ENCODE measurements at regions not wholly inside any gene's neighbourhood (a gene's known extent, or its start where the extent isn't known, plus 50 kb on each side); places are given as distances from the start of the nearest gene placed in this dataset.

- no peaks in the 10 kb centered on the region for H3K79me2 ChIP-seq (ENCODE audit: low read length)
- H3K4me2 ChIP-seq (ENCODE audit: low read length): no peak overlapping the region
- no peaks in the 10 kb centered on the region for H4K20me1 ChIP-seq (ENCODE audit: insufficient read depth, low read length)
- no peaks in the 10 kb centered on the region for H3K36me3 ChIP-seq (replicated peaks; ENCODE audit: low read depth, low read length)
- H2AFZ ChIP-seq (ENCODE audit: low read depth, low read length): no peak overlapping the region
- no peaks in the 10 kb centered on the region for H3K9me3 ChIP-seq (ENCODE audit: insufficient read depth, low read length)
- no peak overlapping the region for H3K27ac ChIP-seq (ENCODE audit: low read length)
- H3K9ac ChIP-seq (ENCODE audit: low read length): no peak overlapping the region
- TF ChIP-seq CTCF (IDR thresholded peaks at IDR 0.05; ENCODE audit: low read depth, low read length) (no peak), EZH2phosphoT487 (IDR thresholded peaks at IDR 0.05; ENCODE audit: low read depth) (no peak)
- H3K4me3 ChIP-seq (ENCODE audit: low read length): no peak overlapping the region
- H3K27me3 ChIP-seq (ENCODE audit: low read depth, low read length): no peaks in the 10 kb centered on the region
- no peaks in the 10 kb centered on the region for H3K4me1 ChIP-seq (ENCODE audit: low read length)
These were observed 261.9 kb downstream of the CBLL2 start for GRCh38 chrX:22534643-22535042.

GRCh38 chrX:22536746-22537304, 264.1 kb downstream of the CBLL2 start:
- H3K4me2 ChIP-seq (ENCODE audit: low read length): no peak overlapping the region
- H3K9me3 ChIP-seq (ENCODE audit: insufficient read depth, low read length): no peaks in the 10 kb centered on the region
- no peaks in the 10 kb centered on the region for H3K27me3 ChIP-seq (ENCODE audit: low read depth, low read length)
- H3K9ac ChIP-seq (ENCODE audit: low read length): no peak overlapping the region
- H2AFZ ChIP-seq (ENCODE audit: low read depth, low read length): no peak overlapping the region
- no peak overlapping the region for H3K27ac ChIP-seq (ENCODE audit: low read length)
- H3K4me3 ChIP-seq (ENCODE audit: low read length): no peak overlapping the region
- no peaks in the 10 kb centered on the region for H3K4me1 ChIP-seq (ENCODE audit: low read length)
- H3K79me2 ChIP-seq (ENCODE audit: low read length): no peaks in the 10 kb centered on the region
- H4K20me1 ChIP-seq (ENCODE audit: insufficient read depth, low read length): no peaks in the 10 kb centered on the region
- H3K36me3 ChIP-seq (replicated peaks; ENCODE audit: low read depth, low read length): no peaks in the 10 kb centered on the region
- TF ChIP-seq CTCF (IDR thresholded peaks at IDR 0.05; ENCODE audit: low read depth, low read length): no peak
- TF ChIP-seq EZH2phosphoT487 (IDR thresholded peaks at IDR 0.05; ENCODE audit: low read depth): no peak

- Histone ChIP-seq H3K36me3 (replicated peaks; ENCODE audit: low read depth, low read length) (no peaks in the 10 kb centered on the region), H3K27ac (ENCODE audit: low read length) (no peak overlapping the region), H3K79me2 (ENCODE audit: low read length) (no peaks in the 10 kb centered on the region), H3K27me3 (ENCODE audit: low read depth, low read length) (no peaks in the 10 kb centered on the region), H4K20me1 (ENCODE audit: insufficient read depth, low read length) (no peaks in the 10 kb centered on the region), H3K4me3 (ENCODE audit: low read length) (no peak overlapping the region), H3K9ac (ENCODE audit: low read length) (no peak overlapping the region), H3K9me3 (ENCODE audit: insufficient read depth, low read length) (no peaks in the 10 kb centered on the region), H2AFZ (ENCODE audit: low read depth, low read length) (no peak overlapping the region), H3K4me1 (ENCODE audit: low read length) (no peaks in the 10 kb centered on the region), H3K4me2 (ENCODE audit: low read length) (no peak overlapping the region)
- no peak for TF ChIP-seq EZH2phosphoT487 (IDR thresholded peaks at IDR 0.05; ENCODE audit: low read depth)
- TF ChIP-seq CTCF (IDR thresholded peaks at IDR 0.05; ENCODE audit: low read depth, low read length): no peak
These were observed 265.9 kb downstream of the CBLL2 start for GRCh38 chrX:22538580-22538979.

GRCh38 chrX:22541926-22542325, 269.2 kb downstream of the CBLL2 start:
- H3K79me2 ChIP-seq (ENCODE audit: low read length): no peaks in the 10 kb centered on the region
- no peaks in the 10 kb centered on the region for H3K27me3 ChIP-seq (ENCODE audit: low read depth, low read length)
- no peaks in the 10 kb centered on the region for H3K4me1 ChIP-seq (ENCODE audit: low read length)
- no peaks in the 10 kb centered on the region for H3K36me3 ChIP-seq (replicated peaks; ENCODE audit: low read depth, low read length)
- H2AFZ ChIP-seq (ENCODE audit: low read depth, low read length): no peak overlapping the region
- H4K20me1 ChIP-seq (ENCODE audit: insufficient read depth, low read length): no peaks in the 10 kb centered on the region
- H3K9me3 ChIP-seq (ENCODE audit: insufficient read depth, low read length): no peaks in the 10 kb centered on the region
- no peak overlapping the region for H3K9ac ChIP-seq (ENCODE audit: low read length)
- H3K27ac ChIP-seq (ENCODE audit: low read length): no peak overlapping the region
- no peak overlapping the region for H3K4me3 ChIP-seq (ENCODE audit: low read length)
- H3K4me2 ChIP-seq (ENCODE audit: low read length): no peak overlapping the region
- no peak for TF ChIP-seq CTCF (IDR thresholded peaks at IDR 0.05; ENCODE audit: low read depth, low read length)
- TF ChIP-seq EZH2phosphoT487 (IDR thresholded peaks at IDR 0.05; ENCODE audit: low read depth): no peak
